B cell (primary cell): ENCODE measurements at regions not wholly inside any gene's neighbourhood (a gene's known extent, or its start where the extent isn't known, plus 50 kb on each side); places are given as distances from the start of the nearest gene placed in this dataset.

ENCODE experiments used
- EZH2 ChIP-seq: IDR thresholded peaks from 2 replicates; pipeline ENCODE4 v1.6.1; 2012; ENCODE audit warnings: borderline replicate concordance, low read depth, mild to moderate bottlenecking, moderate library complexity, low read length; ENCODE audit not compliant: insufficient read depth, poor library complexity, severe bottlenecking
- TF ChIP-seq, protein P1 (sequence below): fragments of 200-600 bp; IDR thresholded peaks from one replicate; pipeline ENCODE4 v1.8.0; 2022; ENCODE audit warnings: antibody characterized with exemption, mild to moderate bottlenecking

DNA sequence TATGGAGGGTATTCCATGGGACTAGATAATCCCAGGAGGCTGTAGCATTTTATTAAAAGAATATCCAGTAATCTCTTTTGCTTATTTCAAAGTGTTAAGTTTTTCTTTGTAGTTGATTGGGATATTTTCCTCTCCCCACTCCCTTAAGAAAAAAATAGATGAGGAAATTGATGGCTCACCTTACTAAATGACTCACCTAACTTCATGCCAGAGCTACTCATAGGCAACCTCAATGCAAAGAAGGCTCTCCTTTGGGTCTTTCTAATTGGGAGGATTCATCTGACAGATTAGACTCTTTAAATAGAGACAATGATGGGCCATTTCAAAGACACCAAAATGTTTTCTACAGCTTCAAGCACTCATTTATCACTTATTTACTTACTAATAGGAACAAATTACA, 528.5 kb upstream of the BTBD3 start:
- TF ChIP-seq, protein P1, sequence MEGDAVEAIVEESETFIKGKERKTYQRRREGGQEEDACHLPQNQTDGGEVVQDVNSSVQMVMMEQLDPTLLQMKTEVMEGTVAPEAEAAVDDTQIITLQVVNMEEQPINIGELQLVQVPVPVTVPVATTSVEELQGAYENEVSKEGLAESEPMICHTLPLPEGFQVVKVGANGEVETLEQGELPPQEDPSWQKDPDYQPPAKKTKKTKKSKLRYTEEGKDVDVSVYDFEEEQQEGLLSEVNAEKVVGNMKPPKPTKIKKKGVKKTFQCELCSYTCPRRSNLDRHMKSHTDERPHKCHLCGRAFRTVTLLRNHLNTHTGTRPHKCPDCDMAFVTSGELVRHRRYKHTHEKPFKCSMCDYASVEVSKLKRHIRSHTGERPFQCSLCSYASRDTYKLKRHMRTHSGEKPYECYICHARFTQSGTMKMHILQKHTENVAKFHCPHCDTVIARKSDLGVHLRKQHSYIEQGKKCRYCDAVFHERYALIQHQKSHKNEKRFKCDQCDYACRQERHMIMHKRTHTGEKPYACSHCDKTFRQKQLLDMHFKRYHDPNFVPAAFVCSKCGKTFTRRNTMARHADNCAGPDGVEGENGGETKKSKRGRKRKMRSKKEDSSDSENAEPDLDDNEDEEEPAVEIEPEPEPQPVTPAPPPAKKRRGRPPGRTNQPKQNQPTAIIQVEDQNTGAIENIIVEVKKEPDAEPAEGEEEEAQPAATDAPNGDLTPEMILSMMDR, result no peak
- no peak for TF ChIP-seq EZH2
